ENCODE measurements at regions not wholly inside any gene's neighbourhood (a gene's known extent, or its start where the extent isn't known, plus 50 kb on each side); places are given as distances from the start of the nearest gene placed in this dataset.

DNA sequence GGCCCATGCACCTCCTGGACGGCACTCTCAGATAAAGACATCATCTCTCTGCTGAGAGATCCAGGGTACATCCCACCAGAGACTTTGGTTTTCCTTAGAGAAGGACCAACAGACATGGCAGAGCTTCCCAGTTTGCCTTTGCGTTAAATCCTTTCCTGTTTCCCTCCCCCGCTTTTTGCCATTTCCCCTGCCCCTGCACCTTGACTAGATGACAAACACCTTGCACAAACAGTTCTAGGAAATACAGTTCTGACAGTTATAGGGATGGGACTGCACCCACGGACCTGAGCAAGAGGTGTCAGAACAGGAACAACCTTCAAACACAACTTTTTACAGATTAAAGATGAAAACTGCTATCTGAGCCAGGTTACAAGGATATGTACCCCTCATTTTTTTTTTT, 288.9 kb downstream of the MSX2 start:
- no peaks in the 10 kb centered on the region for H3K27me3 ChIP-seq (replicated peaks; ENCODE audit: control insufficient read depth, insufficient read depth, low read length)
- no peak overlapping the region for H3K4me3 ChIP-seq (ENCODE audit: low read depth, low read length)
- Mint-ChIP-seq H3K27ac (ENCODE audit: unreplicated experiment) (no peak overlapping the region), H3K27me3 (ENCODE audit: insufficient read depth, unreplicated experiment) (peaks cover 11% of the 10 kb centered on the region), H3K4me3 (ENCODE audit: unreplicated experiment) (no peak overlapping the region), H3K4me1 (ENCODE audit: low read depth, unreplicated experiment) (no peaks in the 10 kb centered on the region), H3K36me3 (ENCODE audit: insufficient read depth, unreplicated experiment) (no peaks in the 10 kb centered on the region), H3K9me3 (ENCODE audit: unreplicated experiment) (peaks cover 6% of the 10 kb centered on the region)
- H3K4me1 ChIP-seq, result peaks cover 6% of the 10 kb centered on the region; the same call in 1 of the 2 replicates
- intact Hi-C loops (cut with micrococcal nuclease; ENCODE audit: unreplicated experiment), result no loop called here
- ChIA-PET POLR2A (no interaction called here), CTCF (no interaction called here)
- TF ChIP-seq, protein P1, sequence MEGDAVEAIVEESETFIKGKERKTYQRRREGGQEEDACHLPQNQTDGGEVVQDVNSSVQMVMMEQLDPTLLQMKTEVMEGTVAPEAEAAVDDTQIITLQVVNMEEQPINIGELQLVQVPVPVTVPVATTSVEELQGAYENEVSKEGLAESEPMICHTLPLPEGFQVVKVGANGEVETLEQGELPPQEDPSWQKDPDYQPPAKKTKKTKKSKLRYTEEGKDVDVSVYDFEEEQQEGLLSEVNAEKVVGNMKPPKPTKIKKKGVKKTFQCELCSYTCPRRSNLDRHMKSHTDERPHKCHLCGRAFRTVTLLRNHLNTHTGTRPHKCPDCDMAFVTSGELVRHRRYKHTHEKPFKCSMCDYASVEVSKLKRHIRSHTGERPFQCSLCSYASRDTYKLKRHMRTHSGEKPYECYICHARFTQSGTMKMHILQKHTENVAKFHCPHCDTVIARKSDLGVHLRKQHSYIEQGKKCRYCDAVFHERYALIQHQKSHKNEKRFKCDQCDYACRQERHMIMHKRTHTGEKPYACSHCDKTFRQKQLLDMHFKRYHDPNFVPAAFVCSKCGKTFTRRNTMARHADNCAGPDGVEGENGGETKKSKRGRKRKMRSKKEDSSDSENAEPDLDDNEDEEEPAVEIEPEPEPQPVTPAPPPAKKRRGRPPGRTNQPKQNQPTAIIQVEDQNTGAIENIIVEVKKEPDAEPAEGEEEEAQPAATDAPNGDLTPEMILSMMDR (IDR thresholded peaks at IDR 0.05; ENCODE audit: insufficient read depth in 1 of 2, low read depth in 1 of 2, low read length in 1 of 2, severe bottlenecking in 1 of 2, unreplicated experiment in 1 of 2), result no peak
- H3K9me3 ChIP-seq, result no peaks in the 10 kb centered on the region
- no peak for DNase-seq
- no peaks in the 10 kb centered on the region for H3K36me3 ChIP-seq (ENCODE audit: control insufficient read depth, insufficient read depth, low read length)
- no TSS peak for BruUV-seq (replicated peaks)

DNA sequence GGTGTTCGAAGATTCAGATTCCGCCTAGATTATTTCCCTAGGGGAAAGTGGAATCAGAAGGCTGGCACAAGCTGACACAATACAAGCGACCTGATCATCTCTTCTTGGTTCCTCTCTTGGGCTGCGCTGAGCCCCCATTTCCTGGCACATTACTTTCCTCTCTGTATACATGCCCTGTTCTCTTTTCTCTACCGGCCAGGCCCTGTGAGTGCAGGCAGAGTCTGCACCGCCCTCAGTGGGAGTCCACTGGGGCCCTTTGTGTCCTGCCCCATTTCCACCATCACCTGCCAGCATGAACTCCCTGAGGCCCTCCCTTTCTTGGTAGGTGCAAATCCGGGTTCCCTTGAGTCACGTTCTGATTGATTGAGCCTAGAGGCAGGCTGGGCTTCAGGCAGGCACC, 287.9 kb downstream of the MSX2 start:
- no peak for DNase-seq
- Histone ChIP-seq H3K36me3 (ENCODE audit: control insufficient read depth, insufficient read depth, low read length) (no peaks in the 10 kb centered on the region), H3K9me3 (no peaks in the 10 kb centered on the region), H3K27me3 (replicated peaks; ENCODE audit: control insufficient read depth, insufficient read depth, low read length) (no peaks in the 10 kb centered on the region), H3K4me3 (ENCODE audit: low read depth, low read length) (no peak overlapping the region), H3K4me1 (peaks cover 6% of the 10 kb centered on the region; the same call in 1 of the 2 replicates)
- BruUV-seq (replicated peaks), result no TSS peak
- H3K4me3 Mint-ChIP-seq (ENCODE audit: unreplicated experiment), result no peak overlapping the region
- CTCF ChIA-PET, result no interaction called here
- no peaks in the 10 kb centered on the region for H3K36me3 Mint-ChIP-seq (ENCODE audit: insufficient read depth, unreplicated experiment)
- no peak overlapping the region for H3K27ac Mint-ChIP-seq (ENCODE audit: unreplicated experiment)
- no peaks in the 10 kb centered on the region for H3K4me1 Mint-ChIP-seq (ENCODE audit: low read depth, unreplicated experiment)
- peaks cover 6% of the 10 kb centered on the region for H3K9me3 Mint-ChIP-seq (ENCODE audit: unreplicated experiment)
- TF ChIP-seq, protein P1 (IDR thresholded peaks at IDR 0.05; ENCODE audit: insufficient read depth in 1 of 2, low read depth in 1 of 2, low read length in 1 of 2, severe bottlenecking in 1 of 2, unreplicated experiment in 1 of 2), result no peak
- peaks cover 14% of the 10 kb centered on the region for H3K27me3 Mint-ChIP-seq (ENCODE audit: insufficient read depth, unreplicated experiment)
- POLR2A ChIA-PET, result no interaction called here
- intact Hi-C loops (cut with micrococcal nuclease; ENCODE audit: unreplicated experiment), result no loop called here

DNA sequence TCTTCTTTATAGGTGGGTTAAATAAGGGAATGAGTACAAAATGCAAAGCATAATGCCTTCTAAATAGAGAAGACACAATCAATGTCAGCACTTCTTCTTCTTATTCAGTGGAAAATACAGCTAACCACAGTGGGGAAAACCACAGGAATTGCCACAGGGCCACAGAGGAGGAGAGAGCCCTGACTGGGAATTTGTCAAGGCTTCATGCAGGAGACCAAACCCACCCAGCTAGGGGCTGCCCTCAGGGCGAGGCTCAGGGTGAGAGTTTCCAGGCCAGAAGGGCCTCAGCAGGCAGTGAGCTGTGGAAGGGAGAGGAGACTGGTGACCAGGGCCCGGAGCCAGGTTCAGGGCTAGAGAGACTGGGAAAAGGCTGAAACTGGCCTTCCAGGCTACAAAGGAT, 279.1 kb downstream of the MSX2 start:
- no peaks in the 10 kb centered on the region for H3K9me3 Mint-ChIP-seq (ENCODE audit: unreplicated experiment)
- intact Hi-C loops (cut with micrococcal nuclease; ENCODE audit: unreplicated experiment), result no loop called here
- H3K9me3 ChIP-seq, result no peaks in the 10 kb centered on the region
- no peak for DNase-seq
- H3K4me1 Mint-ChIP-seq (ENCODE audit: low read depth, unreplicated experiment), result no peaks in the 10 kb centered on the region
- no TSS peak for BruUV-seq (replicated peaks)
- no peak overlapping the region for H3K27ac Mint-ChIP-seq (ENCODE audit: unreplicated experiment)
- CTCF ChIA-PET, result no interaction called here
- no peak overlapping the region for H3K4me3 Mint-ChIP-seq (ENCODE audit: unreplicated experiment)
- H3K4me1 ChIP-seq, result no peaks in the 10 kb centered on the region
- no peaks in the 10 kb centered on the region for H3K36me3 ChIP-seq (ENCODE audit: control insufficient read depth, insufficient read depth, low read length)
- POLR2A ChIA-PET, result no interaction called here
- H3K27me3 ChIP-seq (replicated peaks; ENCODE audit: control insufficient read depth, insufficient read depth, low read length), result no peaks in the 10 kb centered on the region; the same call in 1 of the 2 replicates
- H3K36me3 Mint-ChIP-seq (ENCODE audit: insufficient read depth, unreplicated experiment), result no peaks in the 10 kb centered on the region
- TF ChIP-seq, protein P1 (IDR thresholded peaks at IDR 0.05; ENCODE audit: insufficient read depth in 1 of 2, low read depth in 1 of 2, low read length in 1 of 2, severe bottlenecking in 1 of 2, unreplicated experiment in 1 of 2), result no peak
- peaks cover 21% of the 10 kb centered on the region for H3K27me3 Mint-ChIP-seq (ENCODE audit: insufficient read depth, unreplicated experiment)
- H3K4me3 ChIP-seq (ENCODE audit: low read depth, low read length), result no peak overlapping the region
